RWPE2 (cell line): ENCODE measurements at regions not wholly inside any gene's neighbourhood (a gene's known extent, or its start where the extent isn't known, plus 50 kb on each side); places are given as distances from the start of the nearest gene placed in this dataset.

ENCODE experiments used
- ATAC-seq: fragments of 200-7000 bp; cut with Tn5 transposase; 3 replicates; pipeline ENCODE4 v1.9.1; 2021; ENCODE audit warnings: low read depth
- DNase-seq: peaks from one replicate; pipeline ENCODE4 v3.0.0-alpha.2; 2020; ENCODE audit warnings: low spot score
- H3K27ac ChIP-seq: fragments of 450-650 bp; 2 replicates; pipeline ENCODE4 v1.5.1; 2017; ENCODE audit warnings: mild to moderate bottlenecking; ENCODE audit not compliant: poor library complexity, severe bottlenecking
- H3K27me3 ChIP-seq: fragments of 250-450 bp; sonication (Bioruptor Pico); 2 replicates; pipeline ENCODE4 v1.5.1; 2021; ENCODE audit warnings: mild to moderate bottlenecking, moderate library complexity; ENCODE audit not compliant: insufficient read depth, poor library complexity, severe bottlenecking
- H3K36me3 ChIP-seq: fragments of 250-450 bp; sonication (Bioruptor Pico); 2 replicates; pipeline ENCODE4 v1.5.1; 2020; ENCODE audit warnings: low read depth, mild to moderate bottlenecking, moderate library complexity
- H3K4me1 ChIP-seq: fragments of 250-450 bp; sonication (Bioruptor Pico); 2 replicates; pipeline ENCODE4 v1.5.1; 2021; ENCODE audit warnings: mild to moderate bottlenecking, moderate library complexity; ENCODE audit not compliant: insufficient read depth, poor library complexity, severe bottlenecking
- H3K4me3 ChIP-seq: fragments of 250-450 bp; sonication (Bioruptor Pico); 2 replicates; pipeline ENCODE4 v1.5.1; 2021; ENCODE audit warnings: mild to moderate bottlenecking, moderate library complexity; ENCODE audit not compliant: severe bottlenecking
- H3K9me3 ChIP-seq: fragments of 250-450 bp; sonication (Bioruptor Pico); 2 replicates; pipeline ENCODE4 v1.5.1; 2021; ENCODE audit warnings: mild to moderate bottlenecking, moderate library complexity; ENCODE audit not compliant: severe bottlenecking
- CTCF ChIP-seq: fragments of 450-650 bp; IDR thresholded peaks from one replicate; pipeline ENCODE4 v1.5.1; 2017; ENCODE audit warnings: mild to moderate bottlenecking, moderate library complexity; ENCODE audit not compliant: poor library complexity, severe bottlenecking

GRCh38 chr14:29388571-29388970, 539.1 kb downstream of the PRKD1 start:
- Histone ChIP-seq H3K36me3 (no peaks in the 10 kb centered on the region), H3K4me3 (no peak overlapping the region), H3K9me3 (no peaks in the 10 kb centered on the region), H3K27ac (no peak overlapping the region), H3K4me1 (no peaks in the 10 kb centered on the region), H3K27me3 (peaks cover 44% of the 10 kb centered on the region)
- DNase-seq, result no peak
- ATAC-seq, result no peak
- no peak for TF ChIP-seq CTCF

- no peaks in the 10 kb centered on the region for H3K36me3 ChIP-seq
- peaks cover 47% of the 10 kb centered on the region for H3K27me3 ChIP-seq
- no peak for TF ChIP-seq CTCF
- H3K4me1 ChIP-seq, result no peaks in the 10 kb centered on the region
- H3K9me3 ChIP-seq, result no peaks in the 10 kb centered on the region
- no peak; the same call in 2 of the 3 replicates for ATAC-seq
- H3K27ac ChIP-seq, result no peak overlapping the region
- no peak overlapping the region for H3K4me3 ChIP-seq
- DNase-seq, result no peak
Measured at GRCh38 chr14:29390081-29390832, 537.4 kb downstream of the PRKD1 start.

- no peaks in the 10 kb centered on the region for H3K4me1 ChIP-seq
- ATAC-seq (no peak), DNase-seq (no peak)
- peaks cover 56% of the 10 kb centered on the region for H3K27me3 ChIP-seq
- no peaks in the 10 kb centered on the region for H3K36me3 ChIP-seq
- H3K4me3 ChIP-seq, result no peak overlapping the region
- no peak overlapping the region for H3K27ac ChIP-seq
- H3K9me3 ChIP-seq, result no peaks in the 10 kb centered on the region
- TF ChIP-seq CTCF, result no peak
Measured at GRCh38 chr14:29391231-29391630, 536.4 kb downstream of the PRKD1 start.

- H3K36me3 ChIP-seq, result no peaks in the 10 kb centered on the region
- no peak for DNase-seq
- peaks cover 62% of the 10 kb centered on the region for H3K27me3 ChIP-seq
- no peaks in the 10 kb centered on the region for H3K4me1 ChIP-seq
- ATAC-seq, result no peak
- TF ChIP-seq CTCF, result no peak
- H3K27ac ChIP-seq, result no peak overlapping the region
- no peaks in the 10 kb centered on the region for H3K9me3 ChIP-seq
- no peak overlapping the region for H3K4me3 ChIP-seq
Measured at GRCh38 chr14:29391801-29392200, 535.8 kb downstream of the PRKD1 start.

- ATAC-seq (no peak), DNase-seq (no peak)
- no peaks in the 10 kb centered on the region for H3K4me1 ChIP-seq
- no peak overlapping the region for H3K4me3 ChIP-seq
- no peak overlapping the region for H3K27ac ChIP-seq
- no peaks in the 10 kb centered on the region for H3K9me3 ChIP-seq
- no peaks in the 10 kb centered on the region for H3K36me3 ChIP-seq
- H3K27me3 ChIP-seq, result peaks cover 63% of the 10 kb centered on the region
- no peak for TF ChIP-seq CTCF
Measured at GRCh38 chr14:29392287-29392686, 535.4 kb downstream of the PRKD1 start.
